ENCODE measurements at regions not wholly inside any gene's neighbourhood (a gene's known extent, or its start where the extent isn't known, plus 50 kb on each side); places are given as distances from the start of the nearest gene placed in this dataset.

- 18 to 54% methylated on average over 2 to 20 of the region's 20 CpGs for WGBS, 2 experiments (ENCODE audit: insufficient coverage in 1 of 2, insufficient read length in 1 of 2)
- no peaks in the 10 kb centered on the region for H3K36me3 ChIP-seq (ENCODE audit: control insufficient read depth, insufficient read depth, low read length)
- H3K9me3 Mint-ChIP-seq, result peaks cover 9% of the 10 kb centered on the region
These were observed 200.6 kb downstream of the BCOR start for GRCh38 chrX:39896951-39897740.

GRCh38 chrX:39897741-39898097, 200.0 kb downstream of the BCOR start:
- Histone ChIP-seq H3K36me3 (ENCODE audit: control insufficient read depth, insufficient read depth, low read length) (no peaks in the 10 kb centered on the region), H3K27me3 (ENCODE audit: control insufficient read depth, insufficient read depth, low read length, poor library complexity, severe bottlenecking) (no peaks in the 10 kb centered on the region), H3K27ac (ENCODE audit: low read depth, low read length) (no peak overlapping the region), H3K9me3 (ENCODE audit: control insufficient read depth, low read length) (no peaks in the 10 kb centered on the region), H3K9ac (ENCODE audit: extremely low read depth, low read length, poor library complexity, severe bottlenecking) (no peak overlapping the region), H3K4me1 (ENCODE audit: control insufficient read depth, insufficient read depth, low read length) (no peaks in the 10 kb centered on the region), H3K4me3 (ENCODE audit: low read length) (no peak overlapping the region)
- WGBS, 2 experiments (ENCODE audit: insufficient coverage in 1 of 2, insufficient read length in 1 of 2), result 62% methylated on average over 6 of the region's 6 CpGs; no CpG with 5 or more reads in 1 of the 2 experiments
- H3K4me3 Mint-ChIP-seq, result no peak overlapping the region
- DNase-seq, result no peak
- H3K27ac Mint-ChIP-seq, result peak overlapping the region; percentile 72
- no peaks in the 10 kb centered on the region for H3K36me3 Mint-ChIP-seq (ENCODE audit: low read depth)
- H3K9me3 Mint-ChIP-seq, result peaks cover 9% of the 10 kb centered on the region
- peaks cover 23% of the 10 kb centered on the region for H3K27me3 Mint-ChIP-seq (ENCODE audit: insufficient read depth)
- TF ChIP-seq CTCF (conservative IDR thresholded peaks at IDR 0.05), result no peak
- H3K4me1 Mint-ChIP-seq, result peaks cover 31% of the 10 kb centered on the region

More at GRCh38 chrX:39896951-39897740, 200.6 kb downstream of the BCOR start:
- H3K9me3 ChIP-seq (ENCODE audit: control insufficient read depth, low read length), result no peaks in the 10 kb centered on the region
- Mint-ChIP-seq H3K4me1 (peaks cover 31% of the 10 kb centered on the region), H3K27ac (peak overlapping the region; percentile 72), H3K4me3 (no peak overlapping the region), H3K36me3 (ENCODE audit: low read depth) (no peaks in the 10 kb centered on the region), H3K27me3 (ENCODE audit: insufficient read depth) (peaks cover 23% of the 10 kb centered on the region)
- peak overlapping the region; percentile 76 for H3K27ac ChIP-seq (ENCODE audit: low read depth, low read length)
- DNase-seq, result peak; percentile 92
- TF ChIP-seq CTCF (conservative IDR thresholded peaks at IDR 0.05), result peak; percentile 47
- no peaks in the 10 kb centered on the region for H3K4me1 ChIP-seq (ENCODE audit: control insufficient read depth, insufficient read depth, low read length)
- H3K4me3 ChIP-seq (ENCODE audit: low read length), result no peak overlapping the region
- no peak overlapping the region for H3K9ac ChIP-seq (ENCODE audit: extremely low read depth, low read length, poor library complexity, severe bottlenecking)
- H3K27me3 ChIP-seq (ENCODE audit: control insufficient read depth, insufficient read depth, low read length, poor library complexity, severe bottlenecking), result no peaks in the 10 kb centered on the region

GRCh38 chrX:39898147-39898546, 199.6 kb downstream of the BCOR start:
- no peaks in the 10 kb centered on the region for H3K4me1 ChIP-seq (ENCODE audit: control insufficient read depth, insufficient read depth, low read length)
- no peak for TF ChIP-seq CTCF (conservative IDR thresholded peaks at IDR 0.05)
- Mint-ChIP-seq H3K27me3 (ENCODE audit: insufficient read depth) (peaks cover 25% of the 10 kb centered on the region), H3K36me3 (ENCODE audit: low read depth) (no peaks in the 10 kb centered on the region), H3K9me3 (peaks cover 11% of the 10 kb centered on the region), H3K4me1 (peaks cover 31% of the 10 kb centered on the region), H3K4me3 (no peak overlapping the region), H3K27ac (peak overlapping the region; percentile 72)
- no peak overlapping the region for H3K27ac ChIP-seq (ENCODE audit: low read depth, low read length)
- H3K9ac ChIP-seq (ENCODE audit: extremely low read depth, low read length, poor library complexity, severe bottlenecking), result no peak overlapping the region
- WGBS, 2 experiments (ENCODE audit: insufficient coverage in 1 of 2, insufficient read length in 1 of 2), result 90% methylated on average over 1 of the region's 2 CpGs; no CpG with 5 or more reads in 1 of the 2 experiments
- H3K9me3 ChIP-seq (ENCODE audit: control insufficient read depth, low read length), result no peaks in the 10 kb centered on the region
- no peak for DNase-seq
- no peaks in the 10 kb centered on the region for H3K27me3 ChIP-seq (ENCODE audit: control insufficient read depth, insufficient read depth, low read length, poor library complexity, severe bottlenecking)
- H3K4me3 ChIP-seq (ENCODE audit: low read length), result no peak overlapping the region
- H3K36me3 ChIP-seq (ENCODE audit: control insufficient read depth, insufficient read depth, low read length), result no peaks in the 10 kb centered on the region

Measured in endodermal cell (in vitro differentiated cells).